ENCODE measurements at regions not wholly inside any gene's neighbourhood (a gene's known extent, or its start where the extent isn't known, plus 50 kb on each side); places are given as distances from the start of the nearest gene placed in this dataset.

DNA sequence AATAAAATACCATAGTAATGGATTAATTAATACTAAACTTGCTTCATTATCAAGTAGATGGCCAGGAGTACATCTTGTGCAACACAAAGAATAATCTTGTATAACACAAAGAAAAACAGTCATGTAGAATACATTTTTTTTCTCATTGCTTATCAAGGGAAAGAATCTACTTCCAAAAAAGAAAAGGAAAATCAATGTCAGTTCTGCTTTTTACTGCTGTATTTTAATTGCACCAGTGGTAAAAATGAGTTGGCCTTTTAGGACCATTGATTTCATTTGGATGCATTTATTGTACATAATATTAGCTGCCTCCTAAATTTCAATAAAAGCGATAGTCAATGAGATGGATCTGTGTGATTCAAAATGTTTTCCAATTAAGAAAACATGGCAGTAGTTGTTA is 96.9 kb upstream of the BTBD3 start:
- no peak for DNase-seq (ENCODE audit: low read depth in 2 of 2)

DNA sequence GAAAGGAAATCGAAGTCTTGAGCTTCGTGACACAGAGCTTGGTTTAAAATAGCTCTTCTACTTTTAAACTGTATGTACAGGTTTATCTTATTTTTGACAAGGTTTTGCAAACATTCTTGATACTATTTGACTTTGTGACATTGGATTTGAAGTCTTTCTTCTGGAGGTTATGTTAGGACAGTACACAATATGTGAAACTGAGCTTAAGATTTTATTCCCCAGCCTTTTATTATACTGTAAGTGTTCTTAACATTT is 95.2 kb upstream of the BTBD3 start:
- DNase-seq (ENCODE audit: low read depth in 2 of 2): no peak

DNA sequence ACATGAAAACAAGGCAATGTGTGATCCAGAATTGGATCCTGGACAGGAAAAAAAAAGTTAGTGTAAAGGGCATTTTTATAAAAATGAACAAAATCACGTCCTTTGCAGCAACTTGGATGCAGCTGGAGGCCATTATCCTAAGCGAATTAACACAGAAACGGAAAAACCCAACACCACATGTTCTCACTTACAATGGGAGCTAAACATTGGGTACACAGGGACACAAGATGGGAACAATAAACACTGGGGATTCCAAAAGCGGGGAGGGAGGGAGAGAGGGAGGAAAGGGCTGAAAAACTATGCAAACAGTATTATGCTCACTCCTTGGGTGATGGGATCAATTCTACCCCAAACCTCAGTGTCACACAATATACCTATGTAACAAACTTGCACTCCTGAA is 91.4 kb upstream of the BTBD3 start:
- no peak for DNase-seq (ENCODE audit: low read depth in 2 of 2)

DNA sequence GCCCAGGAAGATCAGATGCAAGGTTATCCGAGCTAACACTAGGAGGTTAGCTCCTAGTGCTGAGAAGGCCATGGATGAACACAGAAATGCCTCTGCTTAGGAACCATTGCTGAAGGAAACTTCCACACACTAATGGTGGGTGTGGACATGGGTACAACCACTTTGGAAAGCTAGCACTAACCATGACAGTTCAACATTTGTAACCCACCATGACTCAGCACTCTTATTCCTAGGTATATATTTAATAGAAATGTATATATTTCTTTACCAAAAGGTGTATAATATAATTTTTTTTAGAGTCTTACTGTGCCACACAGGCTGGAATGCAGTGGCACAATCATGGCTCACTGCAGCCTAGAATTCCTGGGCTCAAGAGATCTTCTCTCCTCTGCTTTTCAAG is 85.3 kb upstream of the BTBD3 start:
- DNase-seq (ENCODE audit: low read depth in 2 of 2): no peak

DNA sequence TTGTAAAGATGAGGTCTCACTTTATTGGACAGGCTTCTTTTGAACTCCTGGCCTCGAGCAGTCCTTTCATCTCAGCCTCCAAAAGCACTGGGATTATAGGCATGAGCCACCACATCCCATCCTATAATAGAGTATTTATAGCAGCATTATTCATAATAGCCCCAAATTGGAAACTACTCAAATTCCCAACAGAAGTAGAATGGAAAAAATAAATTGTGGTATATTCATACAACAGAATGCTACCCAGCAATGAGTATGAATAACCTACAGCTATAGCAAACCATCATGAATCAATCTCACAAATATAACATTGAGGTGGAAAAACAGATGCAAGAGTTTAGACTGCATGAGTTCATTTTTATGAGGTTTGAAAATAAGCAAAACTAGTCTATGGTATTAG is 84.8 kb upstream of the BTBD3 start:
- no peak for DNase-seq (ENCODE audit: low read depth in 2 of 2)

DNA sequence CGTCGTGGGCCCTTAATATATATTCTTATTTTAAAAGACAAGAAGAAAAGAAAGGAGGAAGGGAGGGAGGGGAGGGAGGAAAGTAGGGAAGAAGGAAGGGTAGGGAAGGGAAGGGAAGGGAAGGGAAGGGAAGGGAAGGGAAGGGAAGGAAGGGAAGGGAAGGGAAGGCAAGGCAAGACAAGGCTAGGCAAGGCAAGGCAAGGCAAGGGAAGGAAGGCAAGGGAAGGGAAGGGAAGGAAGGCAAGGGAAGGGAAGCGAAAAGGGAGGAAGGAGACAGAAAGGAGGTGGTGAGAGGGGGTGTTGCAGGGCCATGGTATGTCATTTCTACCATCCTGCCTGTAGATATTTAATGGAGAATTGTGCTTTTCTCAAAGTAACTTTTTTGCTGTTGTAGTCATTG is 83.9 kb upstream of the BTBD3 start:
- DNase-seq (ENCODE audit: low read depth in 2 of 2): no peak

DNA sequence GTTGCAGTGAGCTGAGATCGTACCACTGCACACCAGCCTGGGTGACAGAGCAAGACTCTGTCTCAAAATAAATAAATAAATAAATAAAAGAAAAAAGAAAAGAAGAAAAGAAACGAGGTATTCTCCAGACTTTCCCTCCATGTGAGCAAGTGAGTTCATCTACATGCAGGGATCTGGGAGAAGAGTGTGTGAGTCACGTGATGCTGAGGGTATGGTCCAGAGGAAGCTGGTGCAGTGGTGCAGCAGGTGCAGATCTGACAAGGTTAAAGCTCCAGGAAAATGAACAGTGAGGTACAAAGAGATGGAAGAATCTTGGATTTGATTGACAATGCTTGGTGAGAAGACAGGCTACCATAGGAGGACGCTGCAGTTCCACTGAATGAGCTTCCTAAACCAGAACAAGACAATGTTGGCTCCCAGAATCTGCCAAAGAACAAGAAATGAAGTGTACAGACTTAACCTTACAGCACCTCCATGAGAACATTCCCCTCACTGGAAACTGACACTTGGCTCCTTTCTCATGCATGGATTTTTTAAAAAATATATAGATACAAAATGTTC is 79.5 kb upstream of the BTBD3 start:
- no peak for DNase-seq (ENCODE audit: low read depth in 2 of 2)

DNA sequence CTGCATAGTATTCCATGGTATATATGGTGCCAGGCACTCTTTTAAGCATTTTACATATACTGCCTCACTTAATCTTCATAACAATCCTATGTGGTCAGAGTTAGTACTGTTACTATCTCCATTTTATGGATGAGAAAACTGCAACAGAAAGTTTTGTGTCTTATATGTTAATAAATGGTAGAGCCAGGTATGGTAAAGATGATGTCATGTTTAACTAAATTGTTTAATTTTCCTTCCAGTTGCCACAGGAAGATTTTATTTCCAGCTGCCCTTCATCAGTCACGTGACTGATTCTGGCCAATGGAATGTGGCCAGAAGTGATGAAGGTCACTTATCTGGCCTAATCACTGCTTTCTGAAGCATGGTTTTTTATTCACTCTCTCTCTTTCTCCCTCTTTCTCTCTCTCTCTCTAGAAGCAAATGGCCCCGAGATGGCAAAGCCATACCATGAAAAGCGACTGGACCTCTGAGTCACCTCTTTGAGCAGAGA is 75.7 kb upstream of the BTBD3 start:
- no peak for DNase-seq (ENCODE audit: low read depth in 2 of 2)

DNA sequence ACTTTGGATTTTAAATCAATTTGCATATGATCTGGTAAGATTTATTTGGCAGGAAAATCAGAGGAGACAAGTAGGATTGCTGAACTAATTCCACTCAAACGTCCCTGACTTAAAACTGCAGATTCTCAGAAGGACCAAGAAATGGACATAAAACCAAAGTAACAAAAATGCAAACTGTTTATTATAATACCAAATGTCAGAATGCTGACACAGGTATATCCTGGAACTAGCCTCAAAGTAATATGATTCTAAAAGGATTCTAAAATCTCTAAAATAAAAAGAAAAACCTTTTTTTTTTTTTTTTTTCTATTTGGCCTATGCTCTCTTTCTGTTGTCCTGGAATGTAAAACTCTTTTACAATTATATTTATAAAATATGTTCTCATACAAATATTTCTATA is 74.4 kb upstream of the BTBD3 start:
- DNase-seq (ENCODE audit: low read depth in 2 of 2): no peak

DNA sequence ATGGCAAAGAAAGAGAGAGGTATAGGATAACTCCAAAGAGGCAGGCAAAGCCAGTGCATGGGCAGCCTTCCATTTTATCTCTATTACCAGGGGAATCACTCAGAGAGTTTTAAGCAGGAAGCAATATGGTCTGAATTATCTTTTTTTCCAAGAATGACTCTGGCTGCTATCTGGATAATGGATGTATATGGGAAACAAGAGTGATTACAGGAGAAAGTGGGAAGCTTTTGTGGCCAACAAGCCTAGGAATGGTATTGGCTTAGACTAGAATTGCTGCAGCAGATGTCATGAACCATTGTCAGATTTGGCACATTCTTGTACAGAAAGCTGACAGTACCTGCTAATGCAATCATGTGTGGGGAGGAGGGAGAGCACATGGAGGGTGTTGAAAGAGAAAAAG is 73.0 kb upstream of the BTBD3 start:
- DNase-seq (ENCODE audit: low read depth in 2 of 2): no peak

DNA sequence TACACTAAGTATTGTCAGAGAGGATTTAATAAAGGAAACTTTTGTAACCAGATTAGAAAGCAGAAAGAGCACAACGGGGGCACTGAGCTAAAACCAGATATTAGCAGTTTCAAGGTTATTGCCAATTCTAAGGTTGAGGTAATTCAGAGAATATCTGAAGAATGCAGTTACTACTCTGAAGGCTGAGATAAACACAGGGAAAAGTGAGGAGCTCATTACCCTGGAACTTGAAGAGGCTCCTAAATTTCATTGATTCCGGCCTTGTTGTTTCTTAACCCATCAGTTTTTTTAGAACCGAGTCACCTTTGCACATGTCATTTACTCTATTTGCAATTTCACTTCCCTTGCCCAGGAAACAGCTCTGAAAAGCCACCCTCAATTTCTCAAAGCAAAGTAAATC is 72.4 kb upstream of the BTBD3 start:
- no peak for DNase-seq (ENCODE audit: low read depth in 2 of 2)

DNA sequence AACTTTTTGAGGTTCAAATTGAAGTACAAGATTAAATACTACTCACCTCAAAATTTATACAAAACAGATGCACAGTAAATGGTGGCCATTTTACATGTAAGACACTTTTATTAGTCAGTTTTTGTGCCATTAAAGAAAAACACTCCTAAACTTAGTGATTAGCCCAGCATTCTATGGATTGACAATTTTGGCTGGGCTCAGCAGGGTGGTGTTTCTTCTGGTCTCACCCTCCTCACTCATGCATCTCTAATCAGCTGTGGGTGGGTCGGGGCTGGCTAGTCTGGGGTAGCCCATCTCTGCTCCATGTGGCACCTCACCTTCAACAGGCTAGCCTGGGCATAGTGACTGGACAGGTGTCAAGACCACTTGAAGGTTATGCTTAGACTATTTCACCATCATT is 71.6 kb upstream of the BTBD3 start:
- no peak for DNase-seq (ENCODE audit: low read depth in 2 of 2)

DNA sequence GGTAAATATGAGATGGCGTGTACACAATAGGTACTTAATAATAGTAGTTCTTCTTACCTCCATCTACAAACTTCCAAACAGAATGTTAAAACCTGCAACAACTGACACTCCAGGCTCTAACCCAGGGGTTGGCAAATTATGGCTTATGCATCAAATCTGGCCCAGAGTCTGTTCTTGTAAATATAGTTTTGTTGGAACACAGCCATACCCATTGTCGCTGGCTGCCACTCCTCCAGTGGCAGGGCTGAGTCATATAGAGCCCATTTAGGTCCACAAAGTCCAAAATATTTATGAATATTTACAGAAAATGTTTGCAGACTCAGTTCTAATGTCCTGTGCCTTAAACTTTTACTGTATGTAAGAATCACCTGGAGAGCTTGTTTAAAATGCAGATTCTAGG is 69.9 kb upstream of the BTBD3 start:
- no peak for DNase-seq (ENCODE audit: low read depth in 2 of 2)

DNA sequence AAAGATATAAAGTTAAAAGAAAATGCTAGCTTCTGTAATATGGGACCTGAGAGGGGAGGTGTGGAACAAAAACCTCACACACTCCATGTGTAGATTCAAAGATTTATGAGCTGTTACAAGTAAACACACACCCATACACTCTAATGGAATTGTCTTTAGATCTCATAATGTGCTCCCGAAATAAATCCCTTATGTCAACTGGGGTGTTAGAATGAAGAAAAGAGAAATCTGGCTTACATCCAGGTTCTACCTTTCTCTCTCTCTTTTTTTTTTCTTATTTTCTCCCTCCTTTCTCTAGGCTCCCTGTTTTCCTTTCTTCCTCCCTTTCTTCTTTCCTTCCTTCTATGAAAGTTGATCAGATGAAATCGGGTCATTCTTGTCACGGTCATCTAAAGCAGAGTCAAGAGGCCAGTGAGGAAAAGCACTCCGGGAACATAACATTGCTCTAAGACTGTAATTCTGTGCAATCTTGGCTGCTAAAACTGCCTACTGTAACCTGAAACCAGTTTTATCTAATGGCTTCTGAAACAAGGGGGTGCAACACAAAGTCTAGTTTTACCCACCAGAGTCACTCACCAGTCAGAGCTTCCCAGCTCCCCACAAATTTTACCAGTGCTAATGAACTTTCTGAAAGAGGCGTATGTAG is 68.3 kb upstream of the BTBD3 start:
- DNase-seq (ENCODE audit: low read depth in 2 of 2): no peak

DNA sequence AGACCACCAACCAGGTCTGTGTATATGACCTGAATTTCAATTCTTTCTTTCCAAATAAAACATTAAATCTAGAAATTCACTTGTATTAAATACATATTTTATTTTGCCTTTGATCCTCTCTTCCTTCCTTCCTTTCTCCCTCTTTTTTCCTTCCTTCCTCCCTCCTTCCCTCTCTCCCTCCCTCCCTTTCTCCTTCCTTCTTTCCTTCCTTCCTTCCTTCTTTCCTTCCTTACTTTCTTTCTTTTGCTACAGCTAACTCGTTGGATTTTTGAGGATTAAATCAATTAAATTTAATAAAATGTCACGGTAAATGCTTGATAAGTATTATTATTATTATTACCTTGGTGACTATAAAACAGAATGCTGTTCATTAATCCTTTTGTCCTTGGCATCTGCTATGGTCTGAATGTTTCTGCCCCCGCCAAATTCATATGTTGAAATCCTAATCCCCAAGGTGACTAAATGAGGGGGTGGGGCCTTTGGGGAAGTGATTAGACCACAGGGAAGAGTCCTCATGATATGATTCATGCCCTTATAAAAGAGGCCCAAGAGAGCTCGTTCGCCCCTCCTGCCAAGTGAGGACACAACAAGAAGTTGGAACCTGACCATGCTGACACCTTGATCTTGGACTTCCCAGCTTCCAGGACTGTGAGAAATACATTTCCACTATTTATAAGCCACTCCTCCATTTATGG is 67.6 kb upstream of the BTBD3 start:
- no peak for DNase-seq (ENCODE audit: low read depth in 2 of 2)

DNA sequence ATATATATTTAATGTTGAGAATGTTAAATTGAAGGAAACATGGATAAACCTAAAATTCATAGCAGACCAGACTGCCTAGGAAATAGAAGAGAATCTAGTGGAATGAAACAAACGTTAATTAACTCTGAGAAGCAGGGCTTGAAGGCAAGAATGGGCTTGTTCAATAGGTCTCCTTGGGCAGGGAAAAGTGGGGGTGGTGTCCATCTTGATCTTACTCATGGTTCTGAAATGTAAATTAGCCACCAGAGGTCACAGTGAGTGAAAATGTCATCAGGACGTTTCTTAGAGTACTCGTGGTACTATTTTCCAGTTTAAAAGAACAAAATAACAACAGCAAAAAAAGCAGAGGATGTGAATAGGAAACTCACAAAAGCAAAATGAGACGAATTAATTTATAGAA is 66.8 kb upstream of the BTBD3 start:
- no peak for DNase-seq (ENCODE audit: low read depth in 2 of 2)

DNA sequence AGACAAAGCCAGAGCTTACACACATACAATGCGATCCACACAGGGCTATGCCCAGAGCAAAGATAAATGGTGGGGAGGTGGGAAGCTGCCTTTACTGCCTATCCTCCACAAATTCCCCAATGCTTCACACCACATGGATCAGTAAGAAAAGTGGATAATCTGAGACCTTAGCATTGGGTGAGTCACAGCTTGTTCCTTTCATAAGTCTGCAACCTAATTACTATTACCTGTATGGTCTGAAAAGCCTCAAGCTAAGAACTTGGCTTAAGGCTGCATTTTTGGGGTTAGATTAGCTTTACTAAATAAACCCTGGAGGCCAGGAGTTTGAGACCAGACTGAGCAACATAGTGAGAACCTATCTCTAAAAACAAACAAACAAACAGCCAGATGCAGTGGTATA is 66.0 kb upstream of the BTBD3 start:
- DNase-seq (ENCODE audit: low read depth in 2 of 2): no peak

DNA sequence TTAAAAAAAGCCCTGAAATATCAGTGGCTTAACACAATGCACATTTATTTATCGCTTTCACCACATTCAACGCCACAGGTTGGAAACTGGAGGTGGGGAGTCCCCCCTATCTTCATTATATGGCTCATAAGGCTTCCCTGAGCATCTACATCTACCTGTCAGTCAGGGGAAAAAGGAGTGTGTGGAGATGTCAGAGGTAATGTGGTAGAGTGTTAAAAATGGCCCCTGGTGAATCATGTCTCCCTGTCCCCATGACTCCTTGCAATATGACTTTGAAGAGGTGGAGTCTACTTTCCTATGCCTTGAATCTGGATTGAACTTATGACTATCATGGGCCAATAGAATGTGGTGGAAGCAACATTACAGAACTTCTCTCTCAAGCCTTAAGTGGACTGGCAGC is 65.5 kb upstream of the BTBD3 start:
- DNase-seq (ENCODE audit: low read depth in 2 of 2): no peak

DNA sequence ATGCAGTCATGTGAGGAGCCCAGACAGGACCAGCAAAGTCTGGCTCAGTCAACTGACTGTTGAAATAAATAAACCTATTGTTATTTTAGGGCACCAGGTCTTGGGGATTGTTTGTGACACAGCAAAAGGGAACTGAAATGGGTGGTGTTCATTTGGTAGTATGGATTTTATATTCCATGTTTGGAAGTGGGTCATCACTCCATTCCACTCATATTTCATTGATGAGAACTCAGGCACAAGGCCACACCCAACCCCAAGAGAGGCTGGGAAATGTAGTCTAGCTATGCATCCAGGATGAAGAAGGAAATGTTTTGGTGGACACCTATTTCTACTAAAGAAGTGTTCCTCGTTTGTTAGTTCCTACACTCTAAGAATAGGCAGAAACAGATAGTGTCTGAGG is 64.9 kb upstream of the BTBD3 start:
- DNase-seq (ENCODE audit: low read depth in 2 of 2): no peak

DNA sequence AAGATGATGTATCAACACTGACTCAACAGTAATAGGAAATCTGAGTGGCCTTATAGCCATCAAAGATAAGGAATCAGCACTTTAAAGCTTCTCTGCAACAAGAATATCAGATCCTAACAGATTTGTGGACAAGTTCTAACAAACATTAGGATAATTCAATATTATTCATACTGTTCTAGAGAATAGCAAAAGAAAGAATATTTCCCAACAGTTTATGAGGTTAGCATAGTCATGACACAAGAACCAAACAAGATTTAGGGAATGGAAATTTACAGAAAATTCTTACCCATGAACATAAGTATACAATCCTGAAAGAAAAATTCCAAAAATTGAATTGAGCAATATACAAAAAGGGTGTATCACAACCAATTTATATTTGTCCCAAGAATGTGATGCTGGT is 64.3 kb upstream of the BTBD3 start:
- DNase-seq (ENCODE audit: low read depth in 2 of 2): no peak

DNA sequence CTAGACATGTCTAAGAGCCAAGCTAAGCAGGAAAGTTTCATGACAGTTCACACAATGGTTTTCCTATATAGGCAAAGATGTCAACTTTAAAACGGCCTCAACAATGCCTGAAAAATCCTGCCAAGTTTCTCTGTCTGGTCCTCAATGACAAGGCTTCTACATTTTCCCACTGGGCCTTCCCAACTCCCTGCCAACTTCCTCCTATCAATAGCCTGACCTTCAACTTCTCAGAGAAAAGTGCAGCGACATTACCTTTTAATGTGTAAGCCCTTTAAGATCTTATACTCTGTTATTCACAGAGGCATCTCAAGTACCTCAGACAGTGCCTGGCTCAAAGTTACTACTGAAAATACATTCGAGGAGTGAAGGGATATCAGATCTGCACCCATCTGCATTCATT is 56.2 kb upstream of the BTBD3 start:
- no peak for DNase-seq (ENCODE audit: low read depth in 2 of 2)

DNA sequence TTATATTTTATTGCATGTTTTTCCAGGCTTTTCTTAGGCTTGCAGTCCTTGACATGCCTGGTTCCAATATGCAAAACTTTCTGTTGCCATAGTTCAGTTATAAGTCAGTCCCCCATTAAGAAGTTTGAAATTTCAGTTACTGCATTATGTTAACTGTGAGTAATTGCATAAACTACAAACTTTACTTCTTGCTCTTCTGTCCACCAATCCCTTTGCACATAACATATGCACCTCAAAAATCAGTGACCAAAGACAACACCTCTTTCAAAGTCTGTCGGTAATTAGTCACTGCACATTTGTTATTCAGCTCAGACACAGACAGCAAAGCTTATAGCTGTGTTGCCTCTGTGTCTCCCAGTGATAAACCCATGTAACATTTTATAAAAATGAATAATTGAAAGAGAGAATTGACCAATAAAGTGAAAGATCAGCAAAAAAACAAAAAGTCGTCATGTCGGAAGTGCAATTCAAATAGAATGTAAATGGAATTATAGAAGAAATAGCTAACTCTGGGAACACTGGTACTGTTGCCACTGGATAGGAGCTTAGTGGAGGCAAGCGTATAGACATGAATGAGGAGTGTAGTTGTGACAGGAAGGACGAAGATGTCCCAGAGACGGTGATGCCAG is 50.3 kb upstream of the BTBD3 start:
- DNase-seq (ENCODE audit: low read depth in 2 of 2): no peak
